NCI-H2196 treated with DMSO at 0.1 percent for 48 hours (cell line): ENCODE measurements at regions not wholly inside any gene's neighbourhood (a gene's known extent, or its start where the extent isn't known, plus 50 kb on each side); places are given as distances from the start of the nearest gene placed in this dataset.

Experiments
- DNase-seq: peaks from one replicate; lab custom pipeline; 2025; ENCODE audit not compliant: unreplicated experiment; lab: John Stamatoyannopoulos, UW

- no peak for DNase-seq
These were observed 68.4 kb upstream of the SLCO3A1 start for GRCh38 chr15:91784973-91785709.

DNA sequence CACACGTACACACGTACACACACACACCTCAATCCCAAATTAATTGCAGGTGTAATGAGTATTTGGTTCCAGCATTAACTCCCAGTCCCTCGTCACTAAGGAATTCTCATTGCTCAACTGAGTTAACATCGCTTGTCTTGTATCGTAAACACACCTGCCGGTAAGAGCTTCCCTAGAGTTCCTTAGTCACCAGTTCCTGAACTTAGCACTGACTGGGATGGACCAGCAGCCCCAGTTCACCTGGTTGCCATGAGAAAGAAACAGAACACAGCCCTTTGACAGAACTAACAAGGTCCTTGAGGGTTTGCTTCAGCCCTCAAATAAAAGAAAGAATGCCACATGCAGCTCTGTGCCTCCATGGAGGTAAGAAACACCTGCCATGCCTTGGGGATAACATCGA lies 66.3 kb upstream of the SLCO3A1 start:
- peak; percentile 3 for DNase-seq

DNA sequence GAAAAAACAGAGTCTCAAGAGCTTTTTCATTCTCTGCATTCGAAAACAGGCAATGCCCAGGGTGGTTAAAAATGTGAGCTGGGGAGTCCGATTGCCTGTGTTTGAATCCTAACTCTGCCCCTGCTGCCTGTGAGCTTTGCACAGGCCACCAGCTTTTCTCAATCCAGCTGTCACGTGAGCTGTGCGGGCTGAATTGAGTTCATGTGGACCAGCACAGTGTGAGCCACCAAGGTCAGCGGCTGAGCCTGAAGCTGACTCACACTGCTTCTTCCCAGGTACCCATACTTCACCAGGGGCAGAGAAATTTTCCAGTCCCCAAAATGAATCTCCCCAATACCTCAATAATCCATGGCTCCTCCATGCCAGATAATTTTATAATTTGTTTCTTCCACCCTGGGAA lies 64.4 kb upstream of the SLCO3A1 start:
- DNase-seq: no peak

DNA sequence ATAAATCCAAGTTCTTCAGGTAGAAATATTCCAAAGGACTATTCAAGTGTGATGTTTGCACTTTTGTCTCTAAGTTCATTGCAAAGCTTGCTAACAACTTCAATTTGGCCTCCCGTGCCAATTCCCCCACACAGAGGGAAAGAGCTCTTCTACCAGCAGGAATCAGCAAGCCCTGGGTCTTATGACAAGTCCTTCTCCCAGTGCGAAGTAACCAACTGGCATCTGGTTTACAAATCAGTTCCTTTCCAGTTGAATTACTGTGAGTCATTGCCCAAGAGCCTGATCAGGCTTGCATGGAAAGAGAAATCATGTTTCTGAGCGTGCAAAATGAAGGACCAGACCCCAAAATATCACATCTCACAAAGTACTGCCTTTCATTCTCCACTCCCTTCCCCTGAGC lies 62.7 kb upstream of the SLCO3A1 start:
- no peak for DNase-seq

DNA sequence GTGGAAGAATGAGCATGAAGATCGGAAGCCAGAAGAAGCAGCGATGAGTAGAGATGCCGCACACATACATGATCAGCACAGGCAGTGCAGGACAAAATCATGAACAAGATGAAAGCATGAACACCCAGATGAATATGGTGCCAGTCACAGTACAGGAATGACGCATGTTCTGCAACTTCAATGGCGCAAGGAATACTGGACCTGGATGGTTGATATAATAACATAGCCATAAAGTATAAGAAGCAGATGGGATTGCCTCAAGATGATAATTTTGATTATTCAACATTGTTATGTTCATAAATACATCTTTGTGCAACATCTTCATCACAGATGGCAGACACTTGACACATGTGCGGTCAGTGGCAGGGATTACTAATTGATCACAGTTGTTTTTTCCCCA lies 59.7 kb upstream of the SLCO3A1 start:
- DNase-seq: no peak

DNA sequence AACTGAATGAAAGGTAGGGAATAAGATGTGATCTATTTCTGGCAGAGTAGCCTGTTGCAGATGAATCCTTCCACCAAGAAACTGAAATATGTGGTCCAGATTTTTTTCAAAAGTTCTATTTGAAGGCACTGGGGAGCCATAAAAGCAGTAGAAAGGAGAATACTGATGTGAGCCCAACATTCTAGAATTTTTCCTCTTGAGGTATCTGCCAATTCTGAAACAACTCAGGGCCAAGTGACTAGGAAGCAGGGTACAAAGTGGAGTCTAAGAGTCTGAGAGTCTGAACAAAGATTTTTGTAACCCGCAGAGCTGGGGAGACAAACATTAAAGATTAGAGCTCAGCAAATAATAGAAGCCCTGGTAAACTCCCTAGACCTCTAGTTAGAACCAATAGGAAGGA lies 58.3 kb upstream of the SLCO3A1 start:
- DNase-seq: no peak

- no peak for DNase-seq
These were observed 51.5 kb upstream of the SLCO3A1 start for GRCh38 chr15:91801836-91802534.

- DNase-seq: no peak
These were observed 50.2 kb upstream of the SLCO3A1 start for GRCh38 chr15:91803260-91803659.
